Neural cell (in vitro differentiated cells): ENCODE measurements at regions not wholly inside any gene's neighbourhood (a gene's known extent, or its start where the extent isn't known, plus 50 kb on each side); places are given as distances from the start of the nearest gene placed in this dataset.

ENCODE experiments used
- EP300 ChIP-seq: fragments of 450-650 bp; conservative IDR thresholded peaks from 2 replicates; pipeline ENCODE4 v1.6.1; 2014; ENCODE audit warnings: antibody characterized with exemption, mild to moderate bottlenecking, moderate library complexity; ENCODE audit not compliant: poor library complexity, severe bottlenecking
- EZH2 ChIP-seq: fragments of 200-600, 300-800 bp; shearing (Covaris generic), sonication (generic); IDR thresholded peaks from 2 replicates; pipeline ENCODE4 v1.6.1; 2014; ENCODE audit warnings: antibody characterized with exemption, low read length, borderline replicate concordance, mild to moderate bottlenecking; ENCODE audit not compliant: insufficient read depth, poor library complexity, severe bottlenecking
- RAD21 ChIP-seq: fragments of 450-650 bp; conservative IDR thresholded peaks from 2 replicates; pipeline ENCODE4 v1.6.1; 2014; ENCODE audit warnings: antibody characterized with exemption, mild to moderate bottlenecking, moderate library complexity
- TAF1 ChIP-seq: IDR thresholded peaks from 2 replicates; pipeline ENCODE4 v1.6.1; 2012; ENCODE audit warnings: low read depth
- TF ChIP-seq, protein P1 (sequence below): fragments of 450-650 bp; IDR thresholded peaks from 2 replicates; pipeline ENCODE4 v1.5.1; 2014; ENCODE audit warnings: antibody characterized with exemption, mild to moderate bottlenecking, moderate library complexity; ENCODE audit not compliant: poor library complexity, severe bottlenecking

GRCh38 chr7:69436946-69437345 is 161.3 kb upstream of the AUTS2 start:
- TF ChIP-seq, protein P1, sequence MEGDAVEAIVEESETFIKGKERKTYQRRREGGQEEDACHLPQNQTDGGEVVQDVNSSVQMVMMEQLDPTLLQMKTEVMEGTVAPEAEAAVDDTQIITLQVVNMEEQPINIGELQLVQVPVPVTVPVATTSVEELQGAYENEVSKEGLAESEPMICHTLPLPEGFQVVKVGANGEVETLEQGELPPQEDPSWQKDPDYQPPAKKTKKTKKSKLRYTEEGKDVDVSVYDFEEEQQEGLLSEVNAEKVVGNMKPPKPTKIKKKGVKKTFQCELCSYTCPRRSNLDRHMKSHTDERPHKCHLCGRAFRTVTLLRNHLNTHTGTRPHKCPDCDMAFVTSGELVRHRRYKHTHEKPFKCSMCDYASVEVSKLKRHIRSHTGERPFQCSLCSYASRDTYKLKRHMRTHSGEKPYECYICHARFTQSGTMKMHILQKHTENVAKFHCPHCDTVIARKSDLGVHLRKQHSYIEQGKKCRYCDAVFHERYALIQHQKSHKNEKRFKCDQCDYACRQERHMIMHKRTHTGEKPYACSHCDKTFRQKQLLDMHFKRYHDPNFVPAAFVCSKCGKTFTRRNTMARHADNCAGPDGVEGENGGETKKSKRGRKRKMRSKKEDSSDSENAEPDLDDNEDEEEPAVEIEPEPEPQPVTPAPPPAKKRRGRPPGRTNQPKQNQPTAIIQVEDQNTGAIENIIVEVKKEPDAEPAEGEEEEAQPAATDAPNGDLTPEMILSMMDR = no peak
- TF ChIP-seq EZH2 (no peak), EP300 (no peak), RAD21 (no peak), TAF1 (no peak)
